Naive thymus-derived CD8-positive, alpha-beta T cell (primary cell): ENCODE measurements at regions not wholly inside any gene's neighbourhood (a gene's known extent, or its start where the extent isn't known, plus 50 kb on each side); places are given as distances from the start of the nearest gene placed in this dataset.

Experiments used
- ATAC-seq, 2 donors: fragments of 150-1000 bp; cut with Tn5 transposase in 1 of 2; sonication (Bioruptor Pico), chemical (Tn5 transposase) in 1 of 2; 1 replicate in 1 of 2; 2 replicates in 1 of 2; pipeline ENCODE4 v1.10.0; 2021; ENCODE audit warnings: mild to moderate bottlenecking in 2 of 2, moderate library complexity in 2 of 2
- POLR2A ChIA-PET: fragments of 350-600 bp; sonication (Branson Sonifier 250); formaldehyde crosslinking; loops from one replicate; lab custom pipeline; 2021; ENCODE audit warnings: antibody characterized with exemption; lab: Charles Lee
- DNase-seq, 10 donors: peaks; one replicate each; pipeline versions ENCODE4 v3.0.0 to v3.0.0-alpha.2; 2020 to 2022
- H3K27ac Mint-ChIP-seq, 10 donors: one replicate each; pipeline ENCODE4 v1.8.0; 2020 to 2022; ENCODE audit warnings: mild to moderate bottlenecking in 10 of 10, mixed read lengths in 10 of 10, moderate library complexity in 4 of 10, inconsistent platforms in 1 of 10
- H3K27me3 Mint-ChIP-seq, 5 donors: one replicate each; pipeline ENCODE4 v1.8.0; 2021 to 2022; ENCODE audit warnings: mixed read lengths in 5 of 5
- H3K36me3 Mint-ChIP-seq, 3 donors: one replicate each; pipeline ENCODE4 v1.8.0; 2020 to 2022; ENCODE audit warnings: mixed read lengths in 3 of 3, mild to moderate bottlenecking in 2 of 3, inconsistent platforms in 1 of 3
- H3K4me1 Mint-ChIP-seq, 4 donors: one replicate each; pipeline ENCODE4 v1.8.0; 2021 to 2022; ENCODE audit warnings: mixed read lengths in 4 of 4
- H3K4me3 Mint-ChIP-seq, 10 donors: one replicate each; pipeline ENCODE4 v1.8.0; 2020 to 2022; ENCODE audit warnings: mild to moderate bottlenecking in 10 of 10, mixed read lengths in 10 of 10, moderate library complexity in 6 of 10, inconsistent platforms in 1 of 10
- H3K9me3 Mint-ChIP-seq, 9 donors: one replicate each; pipeline ENCODE4 v1.8.0; 2020 to 2022; ENCODE audit warnings: mixed read lengths in 9 of 9, mild to moderate bottlenecking in 3 of 9, inconsistent platforms in 1 of 9, moderate library complexity in 1 of 9

GRCh38 chr6:163971841-163972838 is 557.6 kb downstream of the QKI start:
- ATAC-seq (no peak), DNase-seq (no peak)
- H3K27ac Mint-ChIP-seq: peak overlapping the region in 2 of 10 donors; percentile 47 to 51
- peaks cover 1 to 10% (median 4%) of the 10 kb centered on the region in 5 donors for H3K27me3 Mint-ChIP-seq
- no peak overlapping the region for H3K4me3 Mint-ChIP-seq
- POLR2A ChIA-PET: no interaction called here
- no peaks in the 10 kb centered on the region for H3K9me3 Mint-ChIP-seq
- H3K36me3 Mint-ChIP-seq: no peaks in the 10 kb centered on the region
- H3K4me1 Mint-ChIP-seq: no peaks in the 10 kb centered on the region

GRCh38 chr6:163970846-163971564 is 556.5 kb downstream of the QKI start:
- no peaks in the 10 kb centered on the region for H3K4me1 Mint-ChIP-seq
- H3K4me3 Mint-ChIP-seq: no peak overlapping the region
- POLR2A ChIA-PET: no interaction called here
- DNase-seq: no peak
- H3K9me3 Mint-ChIP-seq: no peaks in the 10 kb centered on the region
- no peaks in the 10 kb centered on the region for H3K36me3 Mint-ChIP-seq
- peak overlapping the region in 1 of 10 donors; percentile 13 for H3K27ac Mint-ChIP-seq
- H3K27me3 Mint-ChIP-seq: peaks cover 2 to 10% (median 4%) of the 10 kb centered on the region in 5 donors
- no peak for ATAC-seq

DNA sequence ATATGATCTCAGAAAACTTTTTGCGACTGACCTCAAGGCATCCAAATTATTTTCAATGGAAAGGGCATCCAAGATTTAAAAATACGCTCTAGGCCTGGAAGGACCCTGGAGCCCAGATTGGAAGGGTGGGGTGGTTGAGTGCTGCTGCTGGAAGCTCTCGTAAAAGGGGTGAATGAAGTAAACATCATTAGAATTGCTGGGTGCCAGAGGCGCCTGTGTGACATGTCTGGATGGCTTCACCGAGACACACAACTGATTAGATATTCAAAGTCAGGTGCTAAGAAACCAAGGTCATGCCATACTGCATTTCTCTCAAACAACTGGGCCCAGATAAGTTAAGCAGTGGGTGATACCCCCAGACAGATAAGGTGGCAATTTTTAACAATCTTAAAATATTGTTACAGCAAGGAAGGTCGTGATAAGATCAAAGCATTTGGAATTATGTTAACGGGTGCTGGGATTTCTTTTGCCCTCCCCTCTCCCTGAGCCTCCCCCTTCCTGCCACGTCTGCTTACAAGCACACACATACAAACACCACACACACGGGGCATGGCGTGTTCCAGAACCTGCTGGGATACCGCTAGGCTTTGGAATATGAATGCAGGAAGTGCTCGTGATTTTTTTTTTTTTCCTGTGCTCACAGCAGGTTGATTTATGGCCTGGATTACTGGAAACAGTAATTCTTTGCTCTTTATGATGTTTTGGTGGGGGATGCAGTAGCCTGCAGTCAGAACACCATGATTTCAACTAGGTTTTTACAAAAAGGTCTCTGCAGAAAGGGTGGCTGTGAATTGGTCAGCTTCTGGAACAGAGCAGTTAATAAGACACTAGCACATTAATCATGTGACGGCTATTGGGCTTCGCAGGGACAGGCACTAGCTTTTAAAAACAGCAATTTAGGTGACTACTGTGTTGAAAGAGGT is 551.2 kb downstream of the QKI start:
- DNase-seq (no peak), ATAC-seq (no peak)
- peaks cover 2 to 12% (median 4%) of the 10 kb centered on the region in 5 donors for H3K27me3 Mint-ChIP-seq
- no peaks in the 10 kb centered on the region for H3K4me1 Mint-ChIP-seq
- peak overlapping the region in 1 of 10 donors; percentile 55 for H3K27ac Mint-ChIP-seq
- H3K4me3 Mint-ChIP-seq: no peak overlapping the region
- POLR2A ChIA-PET: no interaction called here
- H3K36me3 Mint-ChIP-seq: no peaks in the 10 kb centered on the region
- H3K9me3 Mint-ChIP-seq: no peaks in the 10 kb centered on the region

DNA sequence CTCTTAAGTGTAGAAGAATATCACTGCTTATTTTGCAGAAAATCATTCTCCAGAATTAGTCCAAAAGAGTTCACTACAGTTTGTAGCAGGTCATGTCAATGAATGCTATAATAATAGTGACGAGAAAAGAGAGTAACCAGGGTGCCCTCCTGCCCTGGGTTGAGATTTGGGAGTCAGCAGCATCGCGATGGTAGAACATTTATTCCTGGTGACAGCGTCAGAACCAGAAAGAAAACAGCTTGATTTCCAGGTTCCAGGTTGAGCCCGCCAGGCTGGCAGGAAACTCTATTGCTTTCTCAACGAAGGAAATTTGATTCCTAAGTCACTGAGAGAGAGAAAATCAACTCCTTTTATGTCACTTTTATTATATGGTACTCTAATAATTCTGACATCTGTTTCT is 550.3 kb downstream of the QKI start:
- Mint-ChIP-seq H3K4me1 (no peaks in the 10 kb centered on the region), H3K27ac (no peak overlapping the region), H3K9me3 (no peaks in the 10 kb centered on the region), H3K27me3 (peaks cover 2 to 13% (median 3%) of the 10 kb centered on the region in 5 donors), H3K4me3 (no peak overlapping the region), H3K36me3 (no peaks in the 10 kb centered on the region)
- DNase-seq: no peak
- POLR2A ChIA-PET: no interaction called here
- no peak for ATAC-seq

DNA sequence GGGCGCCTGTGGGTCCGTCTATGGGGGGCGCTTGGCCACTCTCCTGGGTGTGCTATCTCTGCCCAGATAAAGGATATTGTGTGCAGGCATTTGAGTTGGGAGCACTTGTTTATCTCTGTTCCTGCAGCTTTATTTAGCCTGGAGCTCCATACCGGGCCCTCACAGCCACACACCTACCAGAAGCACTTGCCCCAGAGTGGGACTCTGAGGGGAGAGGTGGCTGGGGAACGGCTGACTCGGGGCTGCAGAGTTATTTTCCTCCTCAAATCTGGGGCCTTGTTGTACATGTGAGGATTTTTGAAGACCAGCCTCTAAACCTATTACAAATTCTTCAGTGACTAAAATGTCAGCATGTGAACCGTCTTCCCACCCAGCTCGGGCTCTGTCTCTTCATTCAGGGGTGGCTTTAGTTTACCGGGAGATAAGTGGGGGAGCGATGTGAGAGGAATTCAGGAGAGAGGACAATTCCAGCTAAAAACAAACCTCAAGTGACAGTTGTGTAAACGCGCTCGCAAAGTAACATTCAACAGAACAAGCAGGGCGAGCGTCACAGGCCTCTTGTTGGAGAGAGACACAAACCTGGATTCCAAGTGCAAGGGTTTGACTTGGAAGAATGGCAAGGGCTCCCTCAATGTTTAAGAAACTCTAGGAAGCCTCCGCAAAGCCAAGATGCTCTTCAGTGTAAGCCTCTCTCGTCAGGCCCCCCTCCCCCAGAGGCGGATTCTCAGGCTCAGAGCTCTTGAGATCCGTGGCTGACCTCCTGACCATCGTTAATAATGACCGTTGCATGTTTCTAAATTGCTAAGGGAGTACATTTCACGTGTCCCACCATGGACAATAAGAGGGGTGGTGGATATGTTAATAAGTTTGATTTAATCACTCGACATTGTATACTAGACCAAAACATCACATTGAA is 548.9 kb downstream of the QKI start:
- Mint-ChIP-seq H3K9me3 (no peaks in the 10 kb centered on the region), H3K36me3 (no peaks in the 10 kb centered on the region), H3K27ac (no peak overlapping the region), H3K27me3 (peaks cover 0 to 12% (median 3%) of the 10 kb centered on the region in 5 donors), H3K4me3 (no peak overlapping the region), H3K4me1 (no peaks in the 10 kb centered on the region)
- ATAC-seq: no peak
- POLR2A ChIA-PET: no interaction called here
- no peak for DNase-seq

DNA sequence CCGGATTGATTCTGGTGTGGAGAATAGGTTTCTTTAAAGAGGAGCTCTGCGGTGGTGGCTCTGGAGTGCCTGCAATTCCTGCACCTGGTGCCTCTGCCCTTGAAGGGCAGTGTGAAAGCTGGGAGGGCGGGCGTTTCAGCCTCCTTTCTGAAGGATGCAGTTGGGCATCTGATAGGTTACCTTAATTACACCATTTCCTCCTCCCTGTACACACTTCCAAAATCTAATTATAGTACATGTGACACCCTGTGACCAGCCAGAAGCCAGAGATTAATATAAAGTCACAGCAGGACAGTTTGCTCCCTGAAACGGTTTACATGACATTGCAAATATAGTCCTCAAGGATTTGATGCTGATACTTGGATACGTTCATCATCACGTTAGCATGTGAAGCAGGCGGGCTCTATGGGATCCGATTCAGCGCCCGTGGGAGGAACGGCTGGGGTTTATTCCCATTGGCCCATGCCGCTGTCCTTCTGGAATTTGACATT is 548.2 kb downstream of the QKI start:
- H3K4me1 Mint-ChIP-seq: no peaks in the 10 kb centered on the region
- H3K4me3 Mint-ChIP-seq: no peak overlapping the region
- peaks cover 0 to 12% (median 3%) of the 10 kb centered on the region in 5 donors for H3K27me3 Mint-ChIP-seq
- POLR2A ChIA-PET: no interaction called here
- H3K36me3 Mint-ChIP-seq: no peaks in the 10 kb centered on the region
- no peak for DNase-seq
- no peak overlapping the region for H3K27ac Mint-ChIP-seq
- H3K9me3 Mint-ChIP-seq: no peaks in the 10 kb centered on the region
- ATAC-seq: no peak

DNA sequence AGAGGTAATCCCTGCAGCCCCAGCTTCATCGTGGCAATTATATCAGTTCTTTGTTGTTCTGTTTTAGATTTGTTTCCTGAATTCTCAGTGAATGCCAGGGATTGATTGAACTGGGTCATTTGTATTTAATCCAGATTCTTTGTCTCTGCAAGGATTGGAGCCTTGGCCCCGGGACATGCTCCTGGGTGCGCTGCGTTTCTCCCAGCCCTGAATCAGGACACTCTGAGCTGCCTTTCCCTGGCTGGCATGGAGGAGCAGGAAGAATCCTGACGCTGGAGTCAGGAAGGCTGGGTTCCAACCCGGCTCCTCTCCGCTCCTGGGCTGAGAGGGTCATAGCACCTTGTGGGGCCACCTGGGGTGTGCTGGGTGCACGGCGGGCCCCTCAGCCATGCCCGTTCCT is 545.6 kb downstream of the QKI start:
- Mint-ChIP-seq H3K36me3 (no peaks in the 10 kb centered on the region), H3K27me3 (peaks cover 0 to 22% (median 12%) of the 10 kb centered on the region in 5 donors), H3K4me1 (peaks cover 0 to 4% (median 2%) of the 10 kb centered on the region in 4 donors), H3K4me3 (no peak overlapping the region), H3K27ac (peak overlapping the region in 2 of 10 donors; percentile 29 to 51), H3K9me3 (no peaks in the 10 kb centered on the region)
- POLR2A ChIA-PET: no interaction called here
- ATAC-seq (no peak), DNase-seq (no peak)

- no peaks in the 10 kb centered on the region for H3K9me3 Mint-ChIP-seq
- H3K36me3 Mint-ChIP-seq: no peaks in the 10 kb centered on the region
- ATAC-seq (no peak), DNase-seq (no peak)
- H3K27ac Mint-ChIP-seq: no peak overlapping the region
- H3K4me3 Mint-ChIP-seq: no peak overlapping the region
- peaks cover 0 to 4% (median 2%) of the 10 kb centered on the region in 4 donors for H3K4me1 Mint-ChIP-seq
- peaks cover 0 to 37% (median 15%) of the 10 kb centered on the region in 5 donors for H3K27me3 Mint-ChIP-seq
- POLR2A ChIA-PET: no interaction called here
Measured at GRCh38 chr6:163958646-163959045, 544.1 kb downstream of the QKI start.

- POLR2A ChIA-PET: no interaction called here
- ATAC-seq (peak; percentile 49 to 61), DNase-seq (peak in 8 of 10 donors; percentile 18 to 44 (median 38))
- Mint-ChIP-seq H3K27me3 (peaks cover 2 to 55% (median 26%) of the 10 kb centered on the region in 5 donors), H3K27ac (no peak overlapping the region), H3K4me1 (peaks cover 0 to 4% (median 2%) of the 10 kb centered on the region in 4 donors), H3K36me3 (no peaks in the 10 kb centered on the region), H3K9me3 (no peaks in the 10 kb centered on the region), H3K4me3 (no peak overlapping the region)
Measured at GRCh38 chr6:163956571-163957407, 542.3 kb downstream of the QKI start.

- Mint-ChIP-seq H3K27me3 (peaks cover 8 to 66% (median 30%) of the 10 kb centered on the region in 5 donors), H3K36me3 (no peaks in the 10 kb centered on the region), H3K27ac (no peak overlapping the region), H3K9me3 (no peaks in the 10 kb centered on the region), H3K4me3 (no peak overlapping the region), H3K4me1 (peaks cover 0 to 4% (median 2%) of the 10 kb centered on the region in 4 donors)
- ATAC-seq: no peak
- POLR2A ChIA-PET: no interaction called here
- no peak for DNase-seq
Measured at GRCh38 chr6:163955756-163956155, 541.2 kb downstream of the QKI start.

- H3K4me1 Mint-ChIP-seq: peaks cover 0 to 4% (median 2%) of the 10 kb centered on the region in 4 donors
- H3K36me3 Mint-ChIP-seq: no peaks in the 10 kb centered on the region
- POLR2A ChIA-PET: no interaction called here
- DNase-seq (no peak), ATAC-seq (no peak)
- no peak overlapping the region for H3K4me3 Mint-ChIP-seq
- H3K9me3 Mint-ChIP-seq: no peaks in the 10 kb centered on the region
- no peak overlapping the region for H3K27ac Mint-ChIP-seq
- H3K27me3 Mint-ChIP-seq: peaks cover 8 to 72% (median 30%) of the 10 kb centered on the region in 5 donors
Measured at GRCh38 chr6:163955096-163955495, 540.6 kb downstream of the QKI start.
